GM19468 (cell line): ENCODE measurements at regions not wholly inside any gene's neighbourhood (a gene's known extent, or its start where the extent isn't known, plus 50 kb on each side); places are given as distances from the start of the nearest gene placed in this dataset.

ENCODE experiments used
- ATAC-seq: cut with Tn5 transposase; IDR thresholded peaks from one replicate; pipeline ENCODE4 v1.9.1; 2021; ENCODE audit warnings: mild to moderate bottlenecking, moderate library complexity, moderate number of reproducible peaks; ENCODE audit not compliant: unreplicated experiment; ENCODE audit errors: extremely low read depth

DNA sequence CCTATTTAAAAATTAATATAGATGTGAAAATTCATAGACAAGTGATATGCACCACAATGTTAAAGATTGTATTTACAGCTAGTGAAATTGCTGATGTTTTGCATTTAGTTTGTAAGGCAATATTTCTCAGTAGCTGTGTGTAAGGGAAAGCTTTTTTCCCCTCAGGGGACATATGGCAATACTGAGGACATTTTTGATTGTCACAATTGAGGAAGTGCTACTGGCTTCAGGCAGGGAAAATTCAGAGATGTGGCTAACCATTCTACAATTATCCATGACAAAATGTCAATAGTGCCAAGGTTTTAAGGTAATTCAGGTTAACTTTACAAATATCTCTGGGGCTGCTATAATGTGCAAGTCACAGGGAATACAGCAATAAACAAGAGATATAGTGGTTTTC is 66.1 kb upstream of the IL15 start:
- no peak for ATAC-seq

DNA sequence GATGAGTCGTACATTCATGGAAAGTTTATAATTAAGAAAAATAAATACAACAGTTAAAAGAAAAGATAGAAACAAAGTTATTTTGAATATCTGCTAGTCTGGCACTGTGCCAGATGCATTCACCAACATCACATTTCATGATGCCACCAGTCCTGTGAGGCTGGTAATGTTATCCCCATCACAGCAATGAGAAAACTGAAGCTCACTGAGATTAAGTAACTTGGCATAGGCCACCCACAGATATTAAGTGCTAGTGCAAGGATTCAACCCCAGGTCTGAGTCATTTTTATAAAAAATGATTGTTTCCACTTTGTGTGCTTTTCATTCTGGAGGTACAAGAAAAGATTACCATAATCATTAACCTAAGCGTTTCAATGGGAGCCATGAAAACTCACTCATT is 65.0 kb upstream of the IL15 start:
- ATAC-seq = no peak

DNA sequence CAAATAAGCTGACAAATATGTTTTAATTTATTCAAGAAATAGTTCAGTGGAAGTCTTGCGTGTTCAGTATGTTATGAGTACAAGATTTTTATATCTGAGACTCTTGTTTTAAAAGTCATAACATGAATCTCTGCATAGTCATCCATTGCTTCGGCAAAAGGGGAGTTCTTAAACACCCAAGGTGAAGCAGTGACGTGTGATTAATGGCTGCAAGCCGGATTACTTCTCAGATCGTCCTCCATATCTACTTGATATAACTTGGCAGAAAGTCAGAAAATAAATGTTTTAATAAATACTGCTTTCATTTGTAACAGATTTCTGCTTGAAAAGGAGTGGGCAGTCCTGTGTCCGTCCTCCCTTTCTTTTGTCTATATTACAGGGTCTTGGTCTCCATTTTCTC is 64.6 kb upstream of the IL15 start:
- no peak for ATAC-seq

DNA sequence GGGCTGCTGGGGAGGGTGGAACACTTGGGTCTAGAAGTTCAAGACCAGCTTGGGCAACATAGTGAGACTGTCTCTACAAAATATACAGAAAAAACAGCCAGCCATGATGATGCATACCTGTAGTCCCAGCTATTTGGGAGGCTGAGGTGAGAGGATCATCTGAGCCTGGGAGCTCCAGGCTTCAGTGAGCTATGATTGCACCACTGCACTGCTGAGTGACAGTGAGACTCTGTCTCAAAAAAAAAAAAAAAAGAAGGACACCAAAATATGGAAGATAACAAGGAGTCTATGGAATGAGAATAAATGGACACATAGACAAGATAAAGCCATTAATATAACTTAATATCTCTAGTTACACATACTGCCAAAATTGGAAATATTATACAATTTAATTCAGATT is 62.7 kb upstream of the IL15 start:
- no peak for ATAC-seq

DNA sequence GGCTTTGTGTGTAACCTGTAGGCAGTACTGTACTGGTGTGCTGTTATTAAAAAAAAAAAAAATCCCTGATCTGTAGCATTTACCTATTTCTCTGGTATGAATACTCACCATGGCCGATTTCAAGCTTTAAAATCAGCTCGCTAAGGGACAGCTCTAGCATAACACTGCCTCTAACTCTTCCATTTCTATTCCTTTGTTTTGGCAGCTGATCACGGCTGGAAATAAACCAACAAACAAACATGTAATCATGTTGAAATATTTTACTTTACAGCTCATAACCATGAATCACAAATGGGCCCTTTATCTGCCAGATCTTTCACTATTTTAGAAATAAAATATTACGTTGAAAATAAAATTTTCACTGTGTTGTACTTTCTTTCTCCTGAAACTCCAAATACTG is 60.5 kb upstream of the IL15 start:
- no peak for ATAC-seq

DNA sequence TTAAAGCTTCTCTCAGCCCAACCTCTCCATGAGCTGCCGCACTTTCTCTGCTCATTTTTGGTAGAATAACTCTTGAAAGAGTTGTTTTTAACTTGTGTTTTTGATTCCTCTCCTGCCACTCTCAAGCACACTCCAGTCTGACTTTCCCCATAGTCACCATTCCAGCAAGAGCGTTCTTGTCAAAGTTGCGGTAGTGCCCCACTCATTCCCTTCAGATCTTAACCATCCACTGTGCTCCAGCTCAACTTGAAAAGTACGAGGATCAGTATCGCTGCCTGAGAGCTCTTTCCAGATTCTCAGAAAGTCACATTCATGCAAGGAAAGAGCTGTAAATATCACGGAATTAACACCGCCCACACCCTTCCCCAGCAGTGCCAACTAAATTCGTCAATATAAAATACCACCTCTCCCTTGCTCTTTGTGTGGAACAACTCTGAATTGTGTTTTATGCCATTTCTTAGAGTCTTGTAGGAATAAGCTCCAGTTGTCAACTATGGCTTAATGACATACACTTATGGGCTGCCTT is 59.7 kb upstream of the IL15 start:
- ATAC-seq = no peak

DNA sequence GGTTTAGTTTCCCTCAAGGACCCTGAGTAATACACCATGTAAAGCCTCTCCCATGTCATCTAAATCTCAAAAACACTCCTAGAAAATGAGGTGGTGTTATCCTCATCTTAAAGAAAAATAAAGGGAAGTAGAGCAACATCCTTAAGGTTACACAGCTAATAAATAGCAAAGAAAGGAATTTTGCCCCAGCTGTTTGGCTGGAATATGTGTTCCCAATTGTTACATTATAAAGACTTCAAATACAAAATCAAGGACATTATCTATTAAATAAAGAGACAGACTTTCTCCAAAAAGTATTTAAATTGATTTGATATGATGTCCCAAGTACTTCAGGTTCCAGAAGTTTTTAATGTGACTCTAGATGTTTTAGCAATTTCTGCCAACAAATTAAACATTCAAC is 57.9 kb upstream of the IL15 start:
- no peak for ATAC-seq

DNA sequence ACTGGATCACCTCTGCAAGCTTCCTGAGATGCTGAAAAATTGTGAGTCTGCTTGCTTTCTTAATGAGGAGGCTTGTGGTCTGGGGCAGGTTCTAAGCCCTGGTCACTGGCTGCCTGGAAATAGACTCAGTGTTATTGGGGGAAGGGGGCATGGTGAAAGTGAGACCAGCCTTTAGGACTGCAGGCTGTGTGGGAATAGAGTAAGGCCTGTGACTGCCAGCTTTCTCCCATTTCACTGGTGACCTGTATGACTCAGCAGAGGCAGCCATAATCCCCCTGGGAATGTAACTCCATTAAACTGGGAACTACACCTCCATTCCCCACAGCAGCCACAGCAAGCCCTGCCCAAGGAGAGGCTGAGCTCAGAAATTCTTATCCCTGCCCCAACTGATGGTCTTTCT is 55.9 kb upstream of the IL15 start:
- ATAC-seq = no peak
